Endothelial cell of umbilical vein (primary cell): ENCODE measurements at regions not wholly inside any gene's neighbourhood (a gene's known extent, or its start where the extent isn't known, plus 50 kb on each side); places are given as distances from the start of the nearest gene placed in this dataset.

Source experiments
- EZH2 ChIP-seq: IDR thresholded peaks from 2 replicates; pipeline ENCODE4 v1.6.1; 2012; ENCODE audit warnings: borderline replicate concordance, low read depth, mild to moderate bottlenecking, moderate library complexity, low read length, inconsistent platforms; ENCODE audit not compliant: severe bottlenecking
- JUN ChIP-seq: IDR thresholded peaks from 2 replicates; pipeline ENCODE4 v1.6.1; 2011; ENCODE audit warnings: borderline replicate concordance, low read depth; ENCODE audit not compliant: insufficient read length, insufficient read depth
- POLR2A ChIP-seq: IDR thresholded peaks from 2 replicates; pipeline ENCODE4 v1.6.1; 2012; ENCODE audit warnings: low read depth, mild to moderate bottlenecking, control low read depth, low read length
- POLR2AphosphoS5 ChIP-seq: IDR thresholded peaks from 2 replicates; pipeline ENCODE4 v1.6.1; 2012; ENCODE audit warnings: low read depth, mild to moderate bottlenecking, control low read depth, low read length, moderate library complexity; ENCODE audit not compliant: insufficient read depth
- TF ChIP-seq, protein P1 (sequence below), 2 donors: IDR thresholded peaks; 1 replicate in 1 of 2; 2 replicates in 1 of 2; pipeline ENCODE4 v1.5.1; 2011; ENCODE audit warnings: low read length in 2 of 2, mild to moderate bottlenecking in 2 of 2, moderate library complexity in 2 of 2, control low read depth in 1 of 2, inconsistent platforms in 1 of 2, low read depth in 1 of 2; ENCODE audit not compliant: insufficient read depth in 1 of 2; ENCODE audit errors: extremely low read depth in 1 of 2
- TF ChIP-seq, protein P2 (sequence below): IDR thresholded peaks from 2 replicates; pipeline ENCODE4 v1.6.1; 2011; ENCODE audit not compliant: insufficient read depth, insufficient read length

DNA sequence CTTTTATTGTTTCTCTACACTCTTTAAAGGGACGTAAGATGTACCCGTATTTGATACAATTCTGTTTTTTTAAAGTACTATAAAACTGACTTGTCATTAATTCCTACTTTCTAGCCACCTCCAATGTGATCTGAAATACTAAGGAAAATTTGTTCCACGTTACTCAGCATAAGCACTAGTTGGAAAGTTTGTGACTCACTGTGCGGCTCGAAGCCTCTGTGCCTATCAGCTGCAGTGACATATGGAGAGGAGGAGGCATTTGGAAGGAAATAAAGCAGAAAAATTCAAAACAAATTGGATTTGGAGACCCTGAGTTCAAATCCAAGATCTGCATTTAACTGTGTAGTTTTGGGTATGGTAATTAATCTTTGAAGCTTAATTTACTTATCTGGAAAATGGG, 339.3 kb downstream of the BRINP1 start:
- TF ChIP-seq, protein P1, sequence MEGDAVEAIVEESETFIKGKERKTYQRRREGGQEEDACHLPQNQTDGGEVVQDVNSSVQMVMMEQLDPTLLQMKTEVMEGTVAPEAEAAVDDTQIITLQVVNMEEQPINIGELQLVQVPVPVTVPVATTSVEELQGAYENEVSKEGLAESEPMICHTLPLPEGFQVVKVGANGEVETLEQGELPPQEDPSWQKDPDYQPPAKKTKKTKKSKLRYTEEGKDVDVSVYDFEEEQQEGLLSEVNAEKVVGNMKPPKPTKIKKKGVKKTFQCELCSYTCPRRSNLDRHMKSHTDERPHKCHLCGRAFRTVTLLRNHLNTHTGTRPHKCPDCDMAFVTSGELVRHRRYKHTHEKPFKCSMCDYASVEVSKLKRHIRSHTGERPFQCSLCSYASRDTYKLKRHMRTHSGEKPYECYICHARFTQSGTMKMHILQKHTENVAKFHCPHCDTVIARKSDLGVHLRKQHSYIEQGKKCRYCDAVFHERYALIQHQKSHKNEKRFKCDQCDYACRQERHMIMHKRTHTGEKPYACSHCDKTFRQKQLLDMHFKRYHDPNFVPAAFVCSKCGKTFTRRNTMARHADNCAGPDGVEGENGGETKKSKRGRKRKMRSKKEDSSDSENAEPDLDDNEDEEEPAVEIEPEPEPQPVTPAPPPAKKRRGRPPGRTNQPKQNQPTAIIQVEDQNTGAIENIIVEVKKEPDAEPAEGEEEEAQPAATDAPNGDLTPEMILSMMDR (IDR thresholded peaks at IDR 0.05; ENCODE audit: extremely low read depth in 1 of 2, insufficient read depth in 1 of 2, low read depth in 1 of 2, low read length in 2 of 2): no peak
- TF ChIP-seq, protein P2, sequence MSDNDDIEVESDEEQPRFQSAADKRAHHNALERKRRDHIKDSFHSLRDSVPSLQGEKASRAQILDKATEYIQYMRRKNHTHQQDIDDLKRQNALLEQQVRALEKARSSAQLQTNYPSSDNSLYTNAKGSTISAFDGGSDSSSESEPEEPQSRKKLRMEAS: no peak
- TF ChIP-seq POLR2AphosphoS5 (no peak), EZH2 (no peak), POLR2A (no peak), JUN (no peak)
